ENCODE measurements at regions not wholly inside any gene's neighbourhood (a gene's known extent, or its start where the extent isn't known, plus 50 kb on each side); places are given as distances from the start of the nearest gene placed in this dataset.

GRCh38 chr1:58971629-58972140 lies 187.8 kb upstream of the JUN start:
- Histone ChIP-seq H3K9me3 (replicated peaks in 1 of 2; ENCODE audit: control insufficient read depth in 2 of 2, insufficient read depth in 1 of 2, low read depth in 1 of 2, low read length in 2 of 2) (no peaks in the 10 kb centered on the region), H3K23ac (ENCODE audit: low read depth, low read length, poor library complexity) (no peak overlapping the region), H2BK120ac (ENCODE audit: low read depth, low read length) (no peak overlapping the region), H3K79me1 (ENCODE audit: low read depth, low read length) (no peaks in the 10 kb centered on the region), H3K9ac (ENCODE audit: low read depth, low read length, poor library complexity) (no peak overlapping the region), H3K27me3 (ENCODE audit: control insufficient read depth in 3 of 3, insufficient read depth in 3 of 3, low read depth in 1 of 3, low read length in 3 of 3) (peaks cover 0 to 3% (median 0%) of the 10 kb centered on the region in 3 experiments), H4K8ac (ENCODE audit: low read depth, low read length) (no peak overlapping the region), H3K4me2 (ENCODE audit: insufficient read depth, low read length, poor library complexity, severe bottlenecking) (no peak overlapping the region), H2AK5ac (ENCODE audit: low read depth, low read length) (no peak overlapping the region), H2BK15ac (ENCODE audit: low read length) (no peak overlapping the region), H3K4me3 (ENCODE audit: low read length in 2 of 2) (no peak overlapping the region), H3K36me3 (replicated peaks in 1 of 2; ENCODE audit: control insufficient read depth in 2 of 2, insufficient read depth in 2 of 2, low read length in 2 of 2) (no peaks in the 10 kb centered on the region), H2AFZ (ENCODE audit: low read length) (no peak overlapping the region), H3K4ac (ENCODE audit: low read length) (no peak overlapping the region), H3K4me1 (ENCODE audit: control insufficient read depth in 2 of 2, insufficient read depth in 1 of 2, low read depth in 1 of 2, low read length in 2 of 2) (no peaks in the 10 kb centered on the region), H2BK5ac (ENCODE audit: low read length) (no peak overlapping the region), H3K27ac (replicated peaks; ENCODE audit: low read length) (no peak overlapping the region), H2BK12ac (ENCODE audit: low read length) (no peak overlapping the region), H3K14ac (ENCODE audit: low read length) (no peak overlapping the region), H3K18ac (ENCODE audit: low read length) (no peak overlapping the region), H4K91ac (ENCODE audit: low read depth, low read length, poor library complexity) (no peak overlapping the region)
- no peak for DNase-seq (ENCODE audit: low spot score)
- WGBS, 2 donors (ENCODE audit: extremely low coverage in 2 of 2, insufficient read length in 2 of 2, insufficient replicate concordance in 1 of 2): no CpG with 5 or more reads among the region's 4 CpGs

- no peaks in the 10 kb centered on the region for H3K4me1 ChIP-seq (ENCODE audit: control insufficient read depth in 2 of 2, insufficient read depth in 1 of 2, low read depth in 1 of 2, low read length in 2 of 2)
- no peak overlapping the region for H3K18ac ChIP-seq (ENCODE audit: low read length)
- no peak overlapping the region for H4K8ac ChIP-seq (ENCODE audit: low read depth, low read length)
- H3K9me3 ChIP-seq (replicated peaks in 1 of 2; ENCODE audit: control insufficient read depth in 2 of 2, insufficient read depth in 1 of 2, low read depth in 1 of 2, low read length in 2 of 2): no peaks in the 10 kb centered on the region
- no peak overlapping the region for H2BK12ac ChIP-seq (ENCODE audit: low read length)
- no peak for DNase-seq (ENCODE audit: low spot score)
- no peak overlapping the region for H2AK5ac ChIP-seq (ENCODE audit: low read depth, low read length)
- H2AFZ ChIP-seq (ENCODE audit: low read length): no peak overlapping the region
- no peaks in the 10 kb centered on the region for H3K79me1 ChIP-seq (ENCODE audit: low read depth, low read length)
- no peak overlapping the region for H2BK120ac ChIP-seq (ENCODE audit: low read depth, low read length)
- H2BK5ac ChIP-seq (ENCODE audit: low read length): no peak overlapping the region
- no peak overlapping the region for H3K23ac ChIP-seq (ENCODE audit: low read depth, low read length, poor library complexity)
- H3K36me3 ChIP-seq (replicated peaks in 1 of 2; ENCODE audit: control insufficient read depth in 2 of 2, insufficient read depth in 2 of 2, low read length in 2 of 2): no peaks in the 10 kb centered on the region
- no CpG with 5 or more reads among the region's 3 CpGs for WGBS, 2 donors (ENCODE audit: extremely low coverage in 2 of 2, insufficient read length in 2 of 2, insufficient replicate concordance in 1 of 2)
- no peak overlapping the region for H4K91ac ChIP-seq (ENCODE audit: low read depth, low read length, poor library complexity)
- H3K27me3 ChIP-seq (ENCODE audit: control insufficient read depth in 3 of 3, insufficient read depth in 3 of 3, low read depth in 1 of 3, low read length in 3 of 3): peaks cover 0 to under 1% (median 0%) of the 10 kb centered on the region in 3 experiments
- no peak overlapping the region for H2BK15ac ChIP-seq (ENCODE audit: low read length)
- no peak overlapping the region for H3K9ac ChIP-seq (ENCODE audit: low read depth, low read length, poor library complexity)
- no peak overlapping the region for H3K4me3 ChIP-seq (ENCODE audit: low read length in 2 of 2)
- no peak overlapping the region for H3K14ac ChIP-seq (ENCODE audit: low read length)
- no peak overlapping the region for H3K4me2 ChIP-seq (ENCODE audit: insufficient read depth, low read length, poor library complexity, severe bottlenecking)
- no peak overlapping the region for H3K27ac ChIP-seq (replicated peaks; ENCODE audit: low read length)
- H3K4ac ChIP-seq (ENCODE audit: low read length): no peak overlapping the region
Observed at GRCh38 chr1:58975888-58976287, 192.0 kb upstream of the JUN start.

GRCh38 chr1:58976294-58976693 lies 192.4 kb upstream of the JUN start:
- H3K9ac ChIP-seq (ENCODE audit: low read depth, low read length, poor library complexity): no peak overlapping the region
- H3K9me3 ChIP-seq (replicated peaks in 1 of 2; ENCODE audit: control insufficient read depth in 2 of 2, insufficient read depth in 1 of 2, low read depth in 1 of 2, low read length in 2 of 2): no peaks in the 10 kb centered on the region
- H3K4me2 ChIP-seq (ENCODE audit: insufficient read depth, low read length, poor library complexity, severe bottlenecking): no peak overlapping the region
- H3K23ac ChIP-seq (ENCODE audit: low read depth, low read length, poor library complexity): no peak overlapping the region
- no peak overlapping the region for H4K8ac ChIP-seq (ENCODE audit: low read depth, low read length)
- H3K79me1 ChIP-seq (ENCODE audit: low read depth, low read length): no peaks in the 10 kb centered on the region
- H2AFZ ChIP-seq (ENCODE audit: low read length): no peak overlapping the region
- no peak overlapping the region for H2BK15ac ChIP-seq (ENCODE audit: low read length)
- H3K4me1 ChIP-seq (ENCODE audit: control insufficient read depth in 2 of 2, insufficient read depth in 1 of 2, low read depth in 1 of 2, low read length in 2 of 2): peaks cover 0 to under 1% of the 10 kb centered on the region in 2 donors
- no peak overlapping the region for H3K27ac ChIP-seq (replicated peaks; ENCODE audit: low read length)
- H3K36me3 ChIP-seq (replicated peaks in 1 of 2; ENCODE audit: control insufficient read depth in 2 of 2, insufficient read depth in 2 of 2, low read length in 2 of 2): no peaks in the 10 kb centered on the region
- DNase-seq (ENCODE audit: low spot score): no peak
- no peak overlapping the region for H4K91ac ChIP-seq (ENCODE audit: low read depth, low read length, poor library complexity)
- H2BK5ac ChIP-seq (ENCODE audit: low read length): no peak overlapping the region
- H3K27me3 ChIP-seq (ENCODE audit: control insufficient read depth in 3 of 3, insufficient read depth in 3 of 3, low read depth in 1 of 3, low read length in 3 of 3): no peaks in the 10 kb centered on the region
- no peak overlapping the region for H2AK5ac ChIP-seq (ENCODE audit: low read depth, low read length)
- no CpG with 5 or more reads among the region's 1 CpG for WGBS, 2 donors (ENCODE audit: extremely low coverage in 2 of 2, insufficient read length in 2 of 2, insufficient replicate concordance in 1 of 2)
- H2BK12ac ChIP-seq (ENCODE audit: low read length): no peak overlapping the region
- H3K14ac ChIP-seq (ENCODE audit: low read length): no peak overlapping the region
- H3K18ac ChIP-seq (ENCODE audit: low read length): no peak overlapping the region
- H2BK120ac ChIP-seq (ENCODE audit: low read depth, low read length): no peak overlapping the region
- H3K4ac ChIP-seq (ENCODE audit: low read length): no peak overlapping the region
- H3K4me3 ChIP-seq (ENCODE audit: low read length in 2 of 2): no peak overlapping the region

GRCh38 chr1:58977598-58977997 lies 193.8 kb upstream of the JUN start:
- no peak overlapping the region for H3K18ac ChIP-seq (ENCODE audit: low read length)
- no peaks in the 10 kb centered on the region for H3K9me3 ChIP-seq (replicated peaks in 1 of 2; ENCODE audit: control insufficient read depth in 2 of 2, insufficient read depth in 1 of 2, low read depth in 1 of 2, low read length in 2 of 2)
- no peaks in the 10 kb centered on the region for H3K36me3 ChIP-seq (replicated peaks in 1 of 2; ENCODE audit: control insufficient read depth in 2 of 2, insufficient read depth in 2 of 2, low read length in 2 of 2)
- no peak overlapping the region for H3K4me3 ChIP-seq (ENCODE audit: low read length in 2 of 2)
- H3K4me1 ChIP-seq (ENCODE audit: control insufficient read depth in 2 of 2, insufficient read depth in 1 of 2, low read depth in 1 of 2, low read length in 2 of 2): peaks cover 3 to 12% of the 10 kb centered on the region in 2 donors
- no peak overlapping the region for H2BK5ac ChIP-seq (ENCODE audit: low read length)
- H3K14ac ChIP-seq (ENCODE audit: low read length): no peak overlapping the region
- no peak overlapping the region for H2BK120ac ChIP-seq (ENCODE audit: low read depth, low read length)
- no peak overlapping the region for H3K27ac ChIP-seq (replicated peaks; ENCODE audit: low read length)
- no peak for DNase-seq (ENCODE audit: low spot score)
- H3K23ac ChIP-seq (ENCODE audit: low read depth, low read length, poor library complexity): no peak overlapping the region
- H3K4ac ChIP-seq (ENCODE audit: low read length): no peak overlapping the region
- no peak overlapping the region for H4K91ac ChIP-seq (ENCODE audit: low read depth, low read length, poor library complexity)
- no peak overlapping the region for H2BK12ac ChIP-seq (ENCODE audit: low read length)
- H3K27me3 ChIP-seq (ENCODE audit: control insufficient read depth in 3 of 3, insufficient read depth in 3 of 3, low read depth in 1 of 3, low read length in 3 of 3): no peaks in the 10 kb centered on the region
- no peak overlapping the region for H3K9ac ChIP-seq (ENCODE audit: low read depth, low read length, poor library complexity)
- H2AFZ ChIP-seq (ENCODE audit: low read length): no peak overlapping the region
- no peak overlapping the region for H2BK15ac ChIP-seq (ENCODE audit: low read length)
- H2AK5ac ChIP-seq (ENCODE audit: low read depth, low read length): no peak overlapping the region
- H3K4me2 ChIP-seq (ENCODE audit: insufficient read depth, low read length, poor library complexity, severe bottlenecking): no peak overlapping the region
- WGBS, 2 donors (ENCODE audit: extremely low coverage in 2 of 2, insufficient read length in 2 of 2, insufficient replicate concordance in 1 of 2): no CpG with 5 or more reads among the region's 1 CpG
- H4K8ac ChIP-seq (ENCODE audit: low read depth, low read length): no peak overlapping the region
- H3K79me1 ChIP-seq (ENCODE audit: low read depth, low read length): no peaks in the 10 kb centered on the region
